GM18499 (cell line): ENCODE measurements at regions not wholly inside any gene's neighbourhood (a gene's known extent, or its start where the extent isn't known, plus 50 kb on each side); places are given as distances from the start of the nearest gene placed in this dataset.

Experiments
- ATAC-seq: cut with Tn5 transposase; IDR thresholded peaks from one replicate; pipeline ENCODE4 v1.9.1; 2021; ENCODE audit warnings: moderate number of reproducible peaks; ENCODE audit not compliant: insufficient read depth, unreplicated experiment

- no peak for ATAC-seq
These were observed 616.4 kb downstream of the EFNB2 start for GRCh38 chr13:105918842-105919741.

DNA sequence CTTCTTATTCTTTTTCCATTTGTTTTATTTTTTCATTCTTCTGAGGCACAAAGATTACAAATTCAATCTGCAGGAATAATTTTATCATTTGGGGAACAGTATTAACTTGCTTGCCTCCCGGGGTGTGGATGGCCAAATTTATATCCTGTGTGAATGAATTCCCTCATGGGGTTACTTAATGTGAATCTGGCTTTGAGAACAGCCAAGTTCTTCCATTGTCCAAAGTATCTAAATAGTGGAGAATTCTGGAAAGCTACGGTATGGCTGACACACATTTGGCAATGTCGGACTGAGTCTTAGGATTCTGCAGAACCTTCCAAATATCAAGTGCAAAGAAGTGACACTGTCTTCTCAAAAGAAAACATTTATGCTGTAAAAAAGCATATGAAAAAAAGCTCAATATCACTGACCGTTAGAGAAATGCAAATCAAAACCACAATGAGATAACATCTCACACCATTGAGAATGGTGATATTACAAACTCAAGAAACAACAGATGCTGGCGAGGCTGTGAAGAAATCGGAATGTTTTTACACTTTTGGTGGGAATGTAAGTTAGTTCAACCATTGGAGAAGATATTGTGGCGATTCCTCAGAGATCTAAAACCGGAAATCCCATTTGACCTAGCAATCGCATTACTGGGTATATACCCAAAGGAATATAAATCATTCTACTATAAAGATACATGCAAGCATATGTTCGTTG lies 620.2 kb downstream of the EFNB2 start:
- no peak for ATAC-seq

- no peak for ATAC-seq
These were observed 621.0 kb downstream of the EFNB2 start for GRCh38 chr13:105914291-105915036.

DNA sequence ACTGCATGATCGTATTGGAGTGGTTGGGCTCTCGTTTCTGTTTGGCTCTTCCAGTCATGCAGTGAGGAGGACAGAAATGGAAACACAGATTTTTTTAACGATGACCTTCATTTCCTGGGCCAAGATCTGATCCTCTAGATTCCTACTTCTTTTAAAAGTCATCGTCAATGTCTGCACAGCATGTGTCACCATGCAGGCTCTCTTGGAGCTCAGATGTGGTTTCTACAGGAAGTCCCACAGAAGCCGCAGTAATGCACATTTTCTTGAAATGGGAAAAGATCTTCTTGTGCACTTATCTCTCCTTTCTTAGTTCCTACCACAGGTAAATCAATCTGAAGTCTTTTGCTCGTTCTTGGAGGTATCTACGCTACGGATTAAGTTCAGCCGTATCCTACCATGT lies 626.9 kb downstream of the EFNB2 start:
- ATAC-seq = no peak

DNA sequence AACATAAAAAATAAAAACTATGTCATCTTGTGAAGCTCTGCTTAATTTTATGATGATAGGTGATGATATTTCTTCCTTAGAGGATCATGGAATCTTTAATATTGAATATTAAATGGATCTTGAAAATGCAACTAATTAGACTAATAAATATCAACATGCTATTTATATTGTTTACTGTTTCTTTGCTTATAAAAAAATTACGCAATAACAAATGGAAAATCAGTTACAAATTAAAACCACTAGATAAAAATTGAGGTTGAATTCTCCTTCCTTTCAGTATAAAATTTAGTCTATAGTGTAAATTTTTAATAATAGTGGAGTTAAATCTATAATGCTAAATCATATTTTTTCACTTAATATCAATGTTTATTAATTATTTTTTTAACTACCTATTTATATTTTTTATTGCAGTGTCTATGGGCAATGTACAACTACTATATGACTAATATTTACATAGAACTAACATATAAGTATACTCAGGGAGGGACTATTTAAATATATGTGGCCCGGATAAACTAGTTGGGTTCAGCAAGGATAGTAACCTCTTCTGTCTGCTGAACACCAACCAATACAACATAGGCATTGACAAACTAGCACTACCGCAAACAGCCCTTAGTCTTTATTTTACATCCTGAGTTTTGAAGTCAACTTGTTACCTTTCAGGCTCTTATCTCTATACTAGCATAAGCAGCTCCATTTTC lies 628.0 kb downstream of the EFNB2 start:
- ATAC-seq = no peak

- no peak for ATAC-seq
These were observed 628.7 kb downstream of the EFNB2 start for GRCh38 chr13:105906746-105907145.

DNA sequence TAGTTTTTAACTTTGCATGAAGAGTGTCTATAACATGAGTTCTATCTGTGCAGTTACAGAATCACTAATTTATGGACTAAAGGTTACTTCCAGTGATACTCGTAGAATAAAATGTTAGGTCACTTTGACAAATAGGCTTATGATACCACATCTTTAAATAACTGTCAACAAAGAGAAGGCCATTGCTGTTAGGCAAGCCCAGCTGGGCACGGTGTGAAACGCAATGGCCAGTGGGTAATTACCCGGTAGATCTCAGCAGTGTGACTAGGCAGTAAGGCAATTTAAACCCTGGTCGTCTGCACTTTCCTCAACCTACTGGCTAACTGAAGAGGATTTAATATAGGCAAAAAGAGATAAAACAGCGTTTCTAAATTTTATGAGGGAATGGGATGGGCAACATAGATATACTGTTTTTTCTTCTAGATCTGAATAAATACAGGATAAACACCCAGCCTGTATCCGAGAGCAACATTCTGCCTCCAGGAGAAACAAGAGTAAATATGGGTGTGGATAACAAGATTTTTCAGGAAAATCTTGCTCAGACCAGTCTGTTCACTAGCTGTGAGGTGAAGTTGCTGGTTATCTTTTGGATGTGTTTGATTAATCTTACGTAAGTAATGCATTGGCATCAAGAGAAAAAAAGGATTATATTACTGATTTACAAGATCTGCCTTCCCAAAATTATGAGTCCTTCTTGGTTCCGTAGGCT lies 631.3 kb downstream of the EFNB2 start:
- no peak for ATAC-seq

GRCh38 chr13:105902396-105902795 lies 633.1 kb downstream of the EFNB2 start:
- no peak for ATAC-seq

GRCh38 chr13:105897575-105897974 lies 637.9 kb downstream of the EFNB2 start:
- ATAC-seq = no peak

- no peak for ATAC-seq
These were observed 640.8 kb downstream of the EFNB2 start for GRCh38 chr13:105894697-105895096.

DNA sequence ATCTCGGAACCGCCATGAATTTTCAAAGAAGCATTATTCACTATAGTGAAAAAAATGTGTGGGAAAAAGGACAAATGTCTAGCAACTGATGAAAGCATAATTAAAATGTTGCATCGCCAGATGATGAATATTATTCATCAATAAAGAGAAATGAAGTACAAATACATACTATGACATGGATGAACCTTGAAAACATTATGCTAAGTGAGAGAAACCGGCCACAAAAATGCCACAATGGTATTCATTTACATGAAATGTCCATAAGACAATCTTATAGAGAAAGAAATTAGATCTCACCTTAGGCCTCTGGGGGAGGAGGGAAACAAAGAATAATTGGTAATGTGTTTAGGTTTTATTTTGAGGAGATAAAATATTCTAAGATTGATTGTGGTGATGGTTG lies 645.0 kb downstream of the EFNB2 start:
- ATAC-seq = no peak

- no peak for ATAC-seq
These were observed 657.3 kb downstream of the EFNB2 start for GRCh38 chr13:105878119-105878700.

DNA sequence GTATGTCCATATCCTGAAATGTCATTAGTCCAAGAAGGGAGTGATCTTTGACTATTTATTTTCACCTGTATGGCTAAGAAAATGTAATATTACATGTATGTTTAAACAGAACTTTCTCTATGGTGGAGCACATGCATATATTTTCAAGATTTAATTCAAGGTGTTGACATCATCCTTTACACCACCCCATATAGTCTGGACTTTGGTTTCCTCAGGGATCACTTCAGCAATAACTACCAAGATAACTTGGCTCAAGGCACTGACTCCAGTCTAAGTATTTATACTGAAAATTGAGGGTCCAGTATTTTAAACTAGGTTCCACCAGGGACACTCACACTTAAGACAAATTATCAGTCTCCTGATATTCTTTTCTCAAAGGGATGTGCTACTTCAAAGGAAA lies 660.6 kb downstream of the EFNB2 start:
- no peak for ATAC-seq

DNA sequence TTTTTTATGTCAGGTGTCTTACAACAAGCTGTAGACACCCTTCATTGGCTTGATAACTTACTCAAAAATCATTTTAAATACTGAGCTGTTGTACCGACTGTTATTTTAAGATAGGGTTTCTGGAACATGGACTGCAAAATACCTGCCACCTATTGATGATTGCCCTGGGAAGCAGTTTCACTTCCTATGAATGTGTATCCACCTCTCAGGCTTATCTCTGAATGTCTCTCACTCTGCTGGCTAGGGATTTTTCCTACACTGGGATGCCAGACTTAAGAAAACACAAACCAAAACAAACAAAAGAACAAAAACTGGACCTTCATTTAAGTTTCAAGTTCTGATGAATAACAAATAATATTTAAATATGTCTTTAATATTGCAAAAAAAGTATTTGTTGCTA lies 663.7 kb downstream of the EFNB2 start:
- no peak for ATAC-seq

DNA sequence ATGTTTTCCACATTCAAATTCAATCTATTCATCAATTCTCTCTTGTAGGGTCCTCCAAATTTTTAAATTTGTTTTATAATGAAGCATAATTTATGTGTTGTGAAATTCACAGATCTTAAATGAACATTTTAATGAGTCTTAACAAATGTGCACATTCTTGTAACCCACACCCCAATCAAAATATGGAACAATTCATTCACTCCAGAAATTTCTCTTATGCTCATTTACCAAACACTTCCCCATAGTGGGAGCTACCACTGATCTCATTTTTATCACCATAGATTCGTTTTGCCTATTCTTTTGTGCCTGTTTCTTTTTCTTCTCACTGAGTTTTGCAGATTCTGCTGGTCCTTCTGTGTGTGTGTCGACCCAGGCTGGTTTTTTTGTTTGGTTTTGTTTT lies 664.1 kb downstream of the EFNB2 start:
- no peak for ATAC-seq

DNA sequence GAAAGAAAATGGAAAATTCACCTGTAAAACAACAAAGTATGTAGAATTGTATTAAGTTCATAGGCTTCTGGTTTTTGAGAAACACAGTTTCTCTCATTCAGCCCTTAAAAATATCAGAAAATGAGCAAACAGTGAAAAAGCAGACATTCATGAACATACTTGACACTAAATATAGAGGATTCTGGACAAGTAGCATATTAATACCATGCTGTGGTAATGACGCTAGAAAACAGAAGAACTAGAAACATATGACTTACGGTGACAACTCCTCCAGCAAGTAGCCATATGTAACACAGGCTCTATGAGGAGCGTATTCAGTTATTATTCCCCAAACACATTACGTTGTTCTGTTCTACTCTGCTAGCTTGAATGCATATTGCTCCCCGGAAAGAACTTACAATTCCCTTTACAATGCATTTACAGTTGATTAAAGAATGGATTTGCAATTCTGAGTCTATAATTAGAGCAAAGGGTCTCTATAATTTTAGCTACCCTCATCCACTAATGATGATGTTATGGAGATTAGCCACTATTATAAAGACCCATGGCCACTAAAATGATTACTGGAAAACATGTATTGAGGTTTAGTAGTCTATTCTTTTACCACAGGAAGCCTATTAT lies 672.1 kb downstream of the EFNB2 start:
- ATAC-seq = no peak

DNA sequence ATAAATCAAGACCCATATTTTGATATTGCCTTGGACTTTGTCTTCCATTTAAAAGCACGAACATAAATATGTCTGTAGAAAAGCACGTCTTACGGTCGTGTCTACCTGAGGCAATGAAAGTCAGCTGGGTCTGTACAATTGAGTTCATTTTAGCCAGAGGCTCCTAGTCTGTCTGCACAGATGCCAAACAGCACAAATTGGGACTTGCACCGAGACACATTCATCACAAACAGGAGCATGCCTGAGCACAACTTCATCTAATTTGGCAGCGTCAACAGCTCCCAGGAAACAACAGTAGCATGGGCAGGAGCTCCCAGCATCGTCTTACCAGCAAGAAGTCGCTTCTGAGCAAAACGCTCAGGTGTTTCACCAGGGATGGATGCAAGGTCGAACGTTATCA lies 687.0 kb downstream of the EFNB2 start:
- no peak for ATAC-seq

GRCh38 chr13:105847527-105848291 lies 687.8 kb downstream of the EFNB2 start:
- ATAC-seq = no peak
